RPMI8226 (cell line): ENCODE measurements at regions not wholly inside any gene's neighbourhood (a gene's known extent, or its start where the extent isn't known, plus 50 kb on each side); places are given as distances from the start of the nearest gene placed in this dataset.
"Not testable (repeated sequence)": the region's sequence is repeated elsewhere in the genome, so short reads cannot be mapped to it uniquely, and the experiment has no call there.

Experiments
- DNase-seq: peaks from one replicate; pipeline ENCODE4 v3.0.0-alpha.2; 2015

GRCh38 chr10:64528294-64529002, 1007.2 kb downstream of the REEP3 start:
- no peak for DNase-seq

- no peak for DNase-seq
Observed at GRCh38 chr10:64529003-64529350, 1007.8 kb downstream of the REEP3 start.

DNA sequence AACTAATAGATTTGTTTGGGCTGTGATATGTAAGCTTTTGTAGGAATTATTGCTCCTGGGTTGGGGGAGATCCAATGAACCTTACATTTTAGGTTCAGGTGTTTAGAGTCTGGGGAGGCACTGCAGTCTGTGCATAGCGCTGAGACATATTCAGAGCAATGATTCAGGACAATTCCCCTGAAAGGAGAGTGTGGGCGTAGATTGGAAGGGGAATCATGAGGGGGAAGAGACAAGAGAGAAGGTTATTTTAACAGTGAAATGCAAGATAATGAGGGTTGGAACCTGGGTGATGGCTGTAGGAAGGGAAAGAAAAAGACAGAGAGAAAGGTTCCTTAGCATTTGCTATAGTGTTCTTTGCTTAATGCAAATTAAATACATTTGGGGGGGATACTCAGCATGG, 1013.4 kb downstream of the REEP3 start:
- DNase-seq = no peak

- DNase-seq = no peak
Observed at GRCh38 chr10:64535131-64535867, 1014.1 kb downstream of the REEP3 start.

DNA sequence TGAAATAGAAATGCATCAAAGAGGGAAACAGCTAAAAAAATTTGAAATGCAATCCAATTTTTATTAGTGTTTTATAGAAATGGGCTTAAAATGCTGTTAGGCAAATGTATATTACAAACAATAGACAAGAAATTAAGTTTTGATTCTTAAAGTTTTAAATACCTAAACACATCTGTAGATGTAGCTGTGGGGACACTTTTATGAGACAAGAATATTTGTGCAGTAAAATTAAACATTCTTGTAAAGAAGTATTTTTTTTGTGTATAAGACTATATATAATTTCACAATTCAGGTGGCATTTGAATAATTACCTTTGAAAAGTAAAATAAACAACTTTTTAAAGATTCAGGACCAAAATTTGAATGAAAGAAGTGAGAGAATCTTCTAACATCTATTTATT, 1015.9 kb downstream of the REEP3 start:
- DNase-seq = no peak

DNA sequence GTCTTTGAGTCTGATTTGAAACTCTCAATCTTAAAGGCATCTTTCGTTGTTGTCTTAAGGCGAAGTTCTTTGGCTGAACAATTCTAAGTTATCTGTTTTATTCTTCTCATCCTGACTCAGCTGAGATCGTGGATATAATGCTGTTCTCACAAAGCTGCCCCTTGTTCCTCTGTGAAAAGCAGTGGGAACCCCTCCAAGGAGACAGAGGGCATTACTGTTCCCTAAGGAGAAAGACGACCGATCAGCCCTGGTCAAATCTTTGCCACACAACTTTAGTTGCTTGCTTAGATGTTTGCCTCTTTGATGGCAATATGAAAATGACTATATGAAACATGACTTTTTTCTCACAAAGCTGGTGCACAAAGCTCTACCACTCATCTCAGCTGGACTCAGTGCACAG, 1016.7 kb downstream of the REEP3 start:
- no peak for DNase-seq

- DNase-seq = no peak
Observed at GRCh38 chr10:64546073-64546472, 1024.9 kb downstream of the REEP3 start.

GRCh38 chr10:64547168-64547567, 1026.0 kb downstream of the REEP3 start:
- DNase-seq = no peak

GRCh38 chr10:64555666-64556065, 1034.5 kb downstream of the REEP3 start:
- no peak for DNase-seq

DNA sequence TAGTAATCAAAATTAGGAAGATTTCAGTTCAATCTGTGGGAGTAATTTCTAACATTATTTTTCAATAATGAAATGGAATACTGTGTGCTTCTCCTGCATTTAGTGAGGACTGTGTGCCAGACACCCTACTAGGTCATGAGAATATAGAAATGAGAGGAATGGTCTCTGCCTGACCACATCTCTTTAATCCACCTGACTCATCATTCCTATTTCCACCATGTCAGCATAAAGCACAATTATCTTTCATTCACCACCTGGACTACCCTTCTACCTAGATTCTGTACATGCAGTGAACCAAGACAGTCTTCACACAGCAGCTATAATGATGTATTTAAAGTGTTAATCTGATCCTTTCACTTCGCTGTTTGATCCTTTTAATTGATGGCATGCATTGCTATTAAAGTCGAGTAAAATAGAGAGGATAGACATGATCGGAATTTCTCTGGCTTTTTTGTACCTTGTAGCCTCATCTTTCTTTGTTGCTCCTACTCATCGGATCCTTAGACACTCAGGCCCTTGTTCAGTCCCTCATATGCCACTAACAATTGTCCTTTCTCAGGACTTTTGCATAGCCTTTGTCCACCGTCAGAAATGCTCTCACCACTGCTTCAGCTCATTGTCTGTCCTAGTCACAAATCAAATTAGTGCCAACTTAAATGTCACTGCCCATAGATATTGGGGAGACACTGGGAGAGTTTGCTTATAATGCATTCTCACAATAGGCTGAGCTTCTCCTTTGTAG, 1037.1 kb downstream of the REEP3 start:
- no peak for DNase-seq

- DNase-seq = no peak
Observed at GRCh38 chr10:64571056-64571455, 1049.9 kb downstream of the REEP3 start.

GRCh38 chr10:64573623-64574325, 1052.6 kb downstream of the REEP3 start:
- DNase-seq = no peak

- no peak for DNase-seq
Observed at GRCh38 chr10:64574371-64574770, 1053.2 kb downstream of the REEP3 start.

- no peak for DNase-seq
Observed at GRCh38 chr10:64576497-64576896, 1055.3 kb downstream of the REEP3 start.

- DNase-seq = not testable (repeated sequence)
Observed at GRCh38 chr10:64578757-64579156, 1057.6 kb downstream of the REEP3 start.

GRCh38 chr10:64586934-64587503, 1065.8 kb downstream of the REEP3 start:
- no peak for DNase-seq

GRCh38 chr10:64594072-64594471, 1072.9 kb downstream of the REEP3 start:
- no peak for DNase-seq

- DNase-seq = no peak
Observed at GRCh38 chr10:64598600-64598999, 1077.4 kb downstream of the REEP3 start.

DNA sequence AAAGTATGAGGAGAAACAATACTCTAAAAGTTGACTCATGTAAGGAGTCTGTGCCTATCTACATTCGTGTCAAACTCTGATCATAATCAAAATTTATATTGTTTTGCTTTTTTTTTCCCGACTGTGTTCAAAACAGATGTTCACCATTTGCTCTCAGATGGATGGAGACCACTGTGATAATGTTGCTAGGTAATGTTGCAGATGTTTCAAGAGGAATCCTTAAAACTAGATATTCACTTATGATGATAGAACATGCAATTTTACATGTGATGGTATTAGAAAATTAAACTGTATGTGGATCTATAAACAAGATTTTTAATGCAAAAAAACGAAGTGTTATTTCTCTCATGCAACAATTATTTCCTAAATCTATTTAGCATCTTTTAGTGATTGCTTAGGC, 1080.1 kb downstream of the REEP3 start:
- DNase-seq = no peak

DNA sequence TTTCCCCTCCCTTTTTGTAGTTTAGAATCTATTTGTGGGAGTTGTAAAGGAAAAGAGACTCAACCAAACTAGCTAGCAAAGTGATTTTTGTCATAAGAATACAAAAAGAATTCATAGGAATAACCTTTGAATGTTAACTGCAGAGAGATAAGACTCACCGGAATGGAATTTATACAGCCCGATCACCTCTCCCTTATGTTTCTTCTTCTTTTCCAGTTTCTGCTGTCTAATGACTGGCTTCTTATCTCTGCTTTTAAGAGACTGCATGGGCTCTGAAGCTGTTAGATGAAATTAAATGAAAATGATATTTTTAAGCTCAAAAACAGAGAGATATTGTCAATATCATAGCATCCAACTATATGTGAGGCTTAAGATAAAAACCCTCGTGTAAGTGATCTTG, 1095.9 kb downstream of the REEP3 start:
- DNase-seq = no peak

DNA sequence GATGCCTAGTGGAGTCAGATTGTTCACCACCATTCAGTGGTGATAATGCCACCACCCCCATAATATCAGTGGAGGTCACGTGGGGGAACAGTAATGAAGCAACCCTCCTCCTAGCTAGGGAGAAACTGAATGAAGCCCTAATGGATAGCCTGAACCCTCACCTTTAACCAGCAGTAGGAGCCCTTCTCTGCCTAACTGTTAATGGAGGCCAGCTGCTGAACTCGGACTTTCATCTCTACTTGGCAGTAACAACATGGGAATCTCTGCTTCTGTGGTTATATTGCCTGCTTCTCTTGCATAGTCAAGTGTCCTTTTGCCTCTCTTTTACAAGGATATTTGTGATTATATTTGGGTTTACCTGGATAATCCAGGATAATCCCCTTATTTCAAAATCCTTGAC, 1097.9 kb downstream of the REEP3 start:
- no peak for DNase-seq

DNA sequence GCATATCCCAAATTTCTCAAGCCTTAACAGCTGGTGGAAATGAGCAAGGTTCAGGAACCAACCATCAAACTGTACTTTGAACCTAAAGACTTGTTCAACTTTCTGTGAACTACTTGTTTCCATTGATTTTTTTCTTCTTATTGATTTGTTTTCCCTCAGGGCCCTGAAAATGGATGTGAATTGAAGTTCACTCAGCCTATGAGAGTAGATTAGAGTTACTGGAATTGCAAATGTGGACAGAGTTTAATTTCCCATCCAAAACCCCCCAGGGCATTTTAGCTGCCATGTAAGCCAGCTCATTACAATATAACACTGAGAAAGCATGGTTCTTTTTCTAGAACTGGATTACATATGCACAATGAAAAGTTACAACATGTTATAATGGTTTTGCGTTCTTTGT, 1105.7 kb downstream of the REEP3 start:
- no peak for DNase-seq

DNA sequence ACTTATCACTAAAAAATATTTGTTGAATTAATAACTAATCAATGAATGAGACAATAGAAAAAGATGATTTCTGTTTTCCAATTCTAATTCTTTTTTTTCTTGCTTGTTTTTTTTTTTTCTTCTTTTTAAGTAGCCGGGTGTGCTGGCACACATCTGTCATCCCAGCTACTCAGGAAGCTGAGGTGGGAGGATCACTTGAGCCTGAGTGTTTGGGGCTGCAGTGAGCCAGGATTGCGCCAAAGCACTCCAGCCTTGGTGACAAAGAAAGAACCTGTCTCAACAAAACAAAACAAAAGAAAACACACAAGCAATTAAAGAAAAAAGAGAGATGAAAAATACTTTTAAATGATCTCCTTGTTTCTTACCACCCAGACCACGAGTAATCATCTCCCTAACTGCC, 1109.3 kb downstream of the REEP3 start:
- no peak for DNase-seq
